Psoas muscle (tissue), 7 donors: ENCODE measurements at regions not wholly inside any gene's neighbourhood (a gene's known extent, or its start where the extent isn't known, plus 50 kb on each side); places are given as distances from the start of the nearest gene placed in this dataset.

Source experiments
- ATAC-seq, 4 donors: fragments of 200-7000 bp; cut with Tn5 transposase; one replicate each; pipeline ENCODE4 v1.9.1; 2020; ENCODE audit warnings: moderate library complexity in 3 of 4, mild to moderate bottlenecking in 2 of 4
- DNase-seq, 2 donors: peaks; one replicate each; pipeline ENCODE4 v3.0.0-alpha.2; 2020
- H3K27ac ChIP-seq: fragments of 200-600 bp; one replicate; pipeline ENCODE4 v1.8.0; 2022
- H3K27me3 ChIP-seq, 3 donors: fragments of 200-600 bp in 1 of 3; one replicate each; pipeline versions ENCODE4 v1.6.1 to v1.8.0; 2013 to 2022; ENCODE audit warnings: low read length in 2 of 3, mild to moderate bottlenecking in 2 of 3, moderate library complexity in 1 of 3; ENCODE audit not compliant: insufficient read depth in 3 of 3
- H3K36me3 ChIP-seq, 2 donors: fragments of 200-600 bp in 1 of 2; one replicate each; pipeline versions ENCODE4 v1.6.1 to v1.8.0; 2013 to 2022; ENCODE audit warnings: low read depth in 1 of 2, mild to moderate bottlenecking in 1 of 2, moderate library complexity in 1 of 2; ENCODE audit not compliant: insufficient read depth in 1 of 2
- H3K4me1 ChIP-seq: fragments of 200-600 bp; one replicate; pipeline ENCODE4 v1.8.0; 2022
- H3K4me3 ChIP-seq: fragments of 200-600 bp; one replicate; pipeline ENCODE4 v1.8.0; 2022; ENCODE audit warnings: mild to moderate bottlenecking
- H3K9me3 ChIP-seq: fragments of 200-600 bp; one replicate; pipeline ENCODE4 v1.8.0; 2022
- WGBS, 3 donors: extraction: QIAGEN DNeasy Blood & Tissue Kit; methylation state at CpG; one replicate each; pipeline versions ENCODE4 v1.1.6 to v1.1.7; 2013; 5-methylcytosine and 5-hydroxymethylcytosine counted together
- intact Hi-C, 2 donors: fragments of 100-400 bp; cut with DNase I; formaldehyde crosslinking; loops; one replicate each; pipeline versions ENCODE4 v1.11.0 to v1.14.2; 2022
- TF ChIP-seq, protein P1 (sequence below): fragments of 200-600 bp; IDR thresholded peaks from one replicate; pipeline ENCODE4 v1.8.0; 2022; ENCODE audit warnings: antibody characterized with exemption
- donor health status: healthy with polysubstance abuse.
- donor health status: DM: no; HTN: no; CAD: no; lungs with moderate emphysema.
- donor health status: Bipolar disorder and iron deficiency.
- donor health status: healthy.
- donor health status: DM: yes; HTN: yes; CAD: no.
- donor health status: DM: no; HTN: no; CAD: no.
- donor health status: DM: yes; HTN: yes; CAD: no.

DNA sequence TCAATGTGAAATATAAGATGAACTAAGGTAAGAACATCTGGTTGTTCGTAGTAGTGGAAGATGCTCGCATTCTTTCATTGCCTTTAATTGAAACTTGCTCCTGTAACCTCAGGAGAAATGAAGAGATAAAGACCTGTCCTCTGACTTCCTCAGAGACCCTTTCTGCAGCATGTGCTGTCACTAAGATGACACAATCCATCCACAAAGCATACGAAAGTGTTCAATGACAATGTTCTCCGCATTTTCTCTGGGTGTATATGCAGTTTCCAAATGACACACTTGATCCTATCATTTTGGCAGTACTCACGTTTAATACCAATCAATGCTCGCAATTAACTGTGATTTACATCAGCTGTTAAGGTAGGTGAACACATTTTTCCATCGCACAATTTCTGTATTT lies 65.8 kb downstream of the PRL start:
- DNase-seq (no peak), ATAC-seq (no peak)
- no peaks in the 10 kb centered on the region for H3K4me1 ChIP-seq
- intact Hi-C loops: no loop called here
- TF ChIP-seq, protein P1, sequence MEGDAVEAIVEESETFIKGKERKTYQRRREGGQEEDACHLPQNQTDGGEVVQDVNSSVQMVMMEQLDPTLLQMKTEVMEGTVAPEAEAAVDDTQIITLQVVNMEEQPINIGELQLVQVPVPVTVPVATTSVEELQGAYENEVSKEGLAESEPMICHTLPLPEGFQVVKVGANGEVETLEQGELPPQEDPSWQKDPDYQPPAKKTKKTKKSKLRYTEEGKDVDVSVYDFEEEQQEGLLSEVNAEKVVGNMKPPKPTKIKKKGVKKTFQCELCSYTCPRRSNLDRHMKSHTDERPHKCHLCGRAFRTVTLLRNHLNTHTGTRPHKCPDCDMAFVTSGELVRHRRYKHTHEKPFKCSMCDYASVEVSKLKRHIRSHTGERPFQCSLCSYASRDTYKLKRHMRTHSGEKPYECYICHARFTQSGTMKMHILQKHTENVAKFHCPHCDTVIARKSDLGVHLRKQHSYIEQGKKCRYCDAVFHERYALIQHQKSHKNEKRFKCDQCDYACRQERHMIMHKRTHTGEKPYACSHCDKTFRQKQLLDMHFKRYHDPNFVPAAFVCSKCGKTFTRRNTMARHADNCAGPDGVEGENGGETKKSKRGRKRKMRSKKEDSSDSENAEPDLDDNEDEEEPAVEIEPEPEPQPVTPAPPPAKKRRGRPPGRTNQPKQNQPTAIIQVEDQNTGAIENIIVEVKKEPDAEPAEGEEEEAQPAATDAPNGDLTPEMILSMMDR: no peak
- no peaks in the 10 kb centered on the region for H3K9me3 ChIP-seq
- no peak overlapping the region for H3K4me3 ChIP-seq
- H3K27me3 ChIP-seq: no peaks in the 10 kb centered on the region
- no peaks in the 10 kb centered on the region for H3K36me3 ChIP-seq
- no peak overlapping the region for H3K27ac ChIP-seq
- 89 to 94% (median 90%) methylated on average over 7 of the region's 7 CpGs for WGBS, 3 donors

DNA sequence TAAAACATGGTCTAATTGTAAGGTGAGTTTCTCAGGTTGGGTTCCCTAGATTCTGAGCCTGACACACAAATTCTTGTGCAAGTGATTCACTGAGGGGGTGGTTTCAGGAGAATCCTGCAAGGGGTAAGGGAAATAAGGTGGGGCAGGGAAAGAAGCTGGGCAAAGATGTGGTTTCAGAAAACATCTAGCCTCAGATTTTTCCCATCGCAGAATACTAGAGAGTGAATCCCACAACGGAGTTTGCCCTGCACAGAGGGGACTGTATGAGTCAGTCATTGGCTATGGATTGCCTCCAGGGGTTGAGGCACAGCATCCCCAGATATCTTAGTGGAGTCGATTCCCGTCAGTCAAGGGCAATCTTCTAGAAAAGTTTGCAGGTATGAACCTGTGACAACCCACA lies 65.2 kb downstream of the PRL start:
- Histone ChIP-seq H3K9me3 (no peaks in the 10 kb centered on the region), H3K4me1 (no peaks in the 10 kb centered on the region), H3K27ac (no peak overlapping the region), H3K36me3 (no peaks in the 10 kb centered on the region), H3K4me3 (no peak overlapping the region), H3K27me3 (no peaks in the 10 kb centered on the region)
- TF ChIP-seq, protein P1: no peak
- intact Hi-C loops: no loop called here
- ATAC-seq: no peak
- DNase-seq: no peak
- WGBS, 3 donors: 88 to 92% (median 91%) methylated on average over 4 of the region's 4 CpGs

- TF ChIP-seq, protein P1: no peak
- Histone ChIP-seq H3K27ac (no peak overlapping the region), H3K4me1 (no peaks in the 10 kb centered on the region), H3K4me3 (no peak overlapping the region), H3K36me3 (no peaks in the 10 kb centered on the region), H3K9me3 (no peaks in the 10 kb centered on the region), H3K27me3 (no peaks in the 10 kb centered on the region)
- DNase-seq: peak in 1 of 2 donors; percentile 21
- intact Hi-C loops: no loop called here
- ATAC-seq: peak in 3 of 4 donors; percentile 40 to 59 (median 44)
- WGBS, 3 donors: 51 to 53% (median 52%) methylated on average over 6 of the region's 6 CpGs
Observed at GRCh38 chr6:22236626-22237414, 60.0 kb downstream of the PRL start.
